Right lobe of liver (tissue), 6 donors: ENCODE measurements at regions not wholly inside any gene's neighbourhood (a gene's known extent, or its start where the extent isn't known, plus 50 kb on each side); places are given as distances from the start of the nearest gene placed in this dataset.

Experiments
- ATAC-seq, 4 donors: fragments of 200-7000 bp; cut with Tn5 transposase; one replicate each; pipeline ENCODE4 v1.9.1; 2020; ENCODE audit warnings: mild to moderate bottlenecking in 4 of 4, moderate library complexity in 4 of 4
- DNase-seq, 3 donors: peaks; one replicate each; pipeline ENCODE4 v3.0.0-alpha.2; 2020
- H3K27ac ChIP-seq, 3 donors: fragments of 200-600 bp; one replicate each; pipeline ENCODE4 v1.8.0; 2022
- H3K27me3 ChIP-seq, 2 donors: fragments of 200-600 bp; one replicate each; pipeline ENCODE4 v1.8.0; 2022
- H3K36me3 ChIP-seq, 4 donors: fragments of 200-600 bp; sonication (generic) in 1 of 4; one replicate each; pipeline versions ENCODE4 v1.5.1 to v1.8.0; 2017 to 2022; ENCODE audit warnings: control low read depth in 1 of 4
- H3K4me1 ChIP-seq, 4 donors: fragments of 200-600 bp; sonication (generic) in 1 of 4; one replicate each; pipeline versions ENCODE4 v1.5.1 to v1.8.0; 2017 to 2022; ENCODE audit warnings: control low read depth in 1 of 4
- H3K4me3 ChIP-seq, 3 donors: fragments of 200-600 bp; one replicate each; pipeline ENCODE4 v1.8.0; 2022
- H3K9me3 ChIP-seq, 4 donors: fragments of 200-600 bp; sonication (generic) in 1 of 4; one replicate each; pipeline versions ENCODE4 v1.5.1 to v1.8.0; 2017 to 2022; ENCODE audit warnings: control low read depth in 1 of 4
- CTCF ChIP-seq, 4 donors: fragments of 200-600 bp in 3 of 4; fragments of 450-650 bp in 1 of 4; IDR thresholded peaks; one replicate each; pipeline versions ENCODE4 v1.5.1 to v1.8.0; 2016 to 2022; ENCODE audit warnings: antibody characterized with exemption in 4 of 4, mild to moderate bottlenecking in 2 of 4
- POLR2A ChIP-seq: fragments of 450-650 bp; IDR thresholded peaks from one replicate; pipeline ENCODE4 v1.6.1; 2017; ENCODE audit warnings: antibody characterized with exemption, mild to moderate bottlenecking
- WGBS: methylation state at CpG from one replicate; pipeline ENCODE4 v1.1.6; 2018; ENCODE audit warnings: low coverage, low lambda C conversion rate; ENCODE audit not compliant: insufficient coverage; ENCODE audit errors: missing lambda C conversion rate; 5-methylcytosine and 5-hydroxymethylcytosine counted together
- intact Hi-C, 2 donors: fragments of 100-400 bp; cut with DNase I; formaldehyde crosslinking; loops; one replicate each; pipeline versions ENCODE4 v1.11.2 to v1.14.1; 2022
- donor health status: DM: no; HTN: yes; CAD: no.
- donor health status: DM: no; HTN: no; CAD: no.
- donor health status: DM: no; HTN: no; CAD: no.
- donor health status: DM: no; HTN: yes; CAD: no.
- donor health status: DM: no; HTN: yes; CAD: no.

- no peaks in the 10 kb centered on the region for H3K36me3 ChIP-seq
Observed at GRCh38 chr9:102769307-102769706, 225.8 kb upstream of the CYLC2 start.

GRCh38 chr9:102768002-102768401, 227.1 kb upstream of the CYLC2 start:
- no peak for ATAC-seq
- Histone ChIP-seq H3K27ac (no peak overlapping the region), H3K4me1 (no peaks in the 10 kb centered on the region), H3K36me3 (no peaks in the 10 kb centered on the region), H3K9me3 (no peaks in the 10 kb centered on the region), H3K27me3 (no peaks in the 10 kb centered on the region), H3K4me3 (no peak overlapping the region)
- intact Hi-C loops: no loop called here
- WGBS: 40% methylated on average over 3 of the region's 3 CpGs
- DNase-seq: no peak
- no peak for TF ChIP-seq POLR2A
- TF ChIP-seq CTCF (IDR thresholded peaks at IDR 0.05): no peak

More at GRCh38 chr9:102769307-102769706, 225.8 kb upstream of the CYLC2 start:
- ATAC-seq: no peak
- intact Hi-C loops: no loop called here
- Histone ChIP-seq H3K27me3 (no peaks in the 10 kb centered on the region), H3K4me3 (no peak overlapping the region), H3K27ac (no peak overlapping the region), H3K4me1 (no peaks in the 10 kb centered on the region), H3K9me3 (no peaks in the 10 kb centered on the region)
- no peak for DNase-seq
- TF ChIP-seq CTCF (IDR thresholded peaks at IDR 0.05) (no peak), POLR2A (no peak)
- 71% methylated on average over 1 of the region's 1 CpG for WGBS

GRCh38 chr9:102767076-102767475, 228.1 kb upstream of the CYLC2 start:
- no peak for TF ChIP-seq CTCF (IDR thresholded peaks at IDR 0.05)
- no peak for TF ChIP-seq POLR2A
- DNase-seq: no peak

GRCh38 chr9:102740578-102740977, 254.6 kb upstream of the CYLC2 start:
- TF ChIP-seq POLR2A: no peak
- TF ChIP-seq CTCF (IDR thresholded peaks at IDR 0.05): no peak
- no peaks in the 10 kb centered on the region for H3K9me3 ChIP-seq
- no peaks in the 10 kb centered on the region for H3K36me3 ChIP-seq
- H3K4me3 ChIP-seq: no peak overlapping the region
- 47% methylated on average over 1 of the region's 1 CpG for WGBS
- no peaks in the 10 kb centered on the region for H3K27me3 ChIP-seq
- H3K4me1 ChIP-seq: no peaks in the 10 kb centered on the region
- no peak for DNase-seq
- intact Hi-C loops: no loop called here
- no peak for ATAC-seq
- H3K27ac ChIP-seq: no peak overlapping the region

More at GRCh38 chr9:102767076-102767475, 228.1 kb upstream of the CYLC2 start:
- Histone ChIP-seq H3K4me1 (no peaks in the 10 kb centered on the region), H3K36me3 (no peaks in the 10 kb centered on the region), H3K27me3 (no peaks in the 10 kb centered on the region), H3K9me3 (no peaks in the 10 kb centered on the region), H3K27ac (no peak overlapping the region), H3K4me3 (no peak overlapping the region)
- WGBS: 40% methylated on average over 4 of the region's 4 CpGs
- intact Hi-C loops: no loop called here
- no peak for ATAC-seq

- Histone ChIP-seq H3K27ac (no peak overlapping the region), H3K9me3 (no peaks in the 10 kb centered on the region), H3K36me3 (no peaks in the 10 kb centered on the region), H3K4me1 (no peaks in the 10 kb centered on the region), H3K27me3 (no peaks in the 10 kb centered on the region), H3K4me3 (no peak overlapping the region)
- DNase-seq (no peak), ATAC-seq (no peak)
- TF ChIP-seq POLR2A (no peak), CTCF (IDR thresholded peaks at IDR 0.05) (no peak)
- intact Hi-C loops: no loop called here
- WGBS: 71% methylated on average over 6 of the region's 6 CpGs
Observed at GRCh38 chr9:102728946-102729345, 266.2 kb upstream of the CYLC2 start.
